IMR-90 (cell line): ENCODE measurements at regions not wholly inside any gene's neighbourhood (a gene's known extent, or its start where the extent isn't known, plus 50 kb on each side); places are given as distances from the start of the nearest gene placed in this dataset.

Source experiments
- ATAC-seq: fragments of 200-7000 bp; cut with Tn5 transposase; 2 replicates; pipeline ENCODE4 v1.9.1; 2020; ENCODE audit warnings: low read depth, mild to moderate bottlenecking, moderate library complexity
- BruUV-seq: library from RNA; stranded (reverse); fragments of 400-500 nt; replicated peaks from 2 replicates; lab custom pipeline; 2021; lab: Mats Ljungman, UMichigan
- CTCF ChIA-PET: fragments of 300-600 bp; formaldehyde crosslinking; extraction: SDS; loops from one replicate; lab custom pipeline; 2021; ENCODE audit warnings: antibody characterized with exemption; lab: Yijun Ruan, JAX
- POLR2A ChIA-PET: fragments of 300-600 bp; sonication (Branson Sonifier 250); formaldehyde crosslinking; loops from one replicate; lab custom pipeline; 2022; ENCODE audit warnings: antibody characterized with exemption; ENCODE audit not compliant: unreplicated experiment; lab: Charles Lee
- DNase-seq: peaks from one replicate; pipeline ENCODE4 v3.0.0; 2013
- H2AFZ ChIP-seq: replicated peaks from 2 replicates; pipeline ENCODE3; 2013; ENCODE audit warnings: low read length, mild to moderate bottlenecking; ENCODE audit not compliant: poor library complexity
- H2AK5ac ChIP-seq: 2 replicates; pipeline ENCODE4 v1.6.1; 2013; ENCODE audit warnings: low read depth, low read length, inconsistent platforms
- H2AK9ac ChIP-seq: replicated peaks from 2 replicates; pipeline ENCODE3; 2013; ENCODE audit warnings: mild to moderate bottlenecking, low read depth, low read length, moderate library complexity; ENCODE audit not compliant: poor library complexity
- H2BK120ac ChIP-seq: 2 replicates; pipeline ENCODE4 v1.6.1; 2013; ENCODE audit warnings: low read depth, low read length, inconsistent platforms
- H2BK15ac ChIP-seq: 3 replicates; pipeline ENCODE4 v1.6.1; 2013; ENCODE audit warnings: low read depth, low read length, inconsistent platforms
- H2BK20ac ChIP-seq: 2 replicates; pipeline ENCODE4 v1.6.1; 2013; ENCODE audit warnings: low read depth, mild to moderate bottlenecking, inconsistent platforms, low read length, moderate library complexity
- H2BK5ac ChIP-seq: 2 replicates; pipeline ENCODE4 v1.6.1; 2013; ENCODE audit warnings: mild to moderate bottlenecking, low read depth, low read length, inconsistent platforms; ENCODE audit not compliant: poor library complexity, severe bottlenecking
- H3K14ac ChIP-seq: replicated peaks from 2 replicates; pipeline ENCODE4 v1.6.1; 2013; ENCODE audit warnings: low read depth, low read length, inconsistent platforms
- H3K18ac ChIP-seq: 2 replicates; pipeline ENCODE4 v1.6.1; 2013; ENCODE audit warnings: low read depth, low read length, control low read depth
- H3K23ac ChIP-seq: 2 replicates; pipeline ENCODE4 v1.6.1; 2013; ENCODE audit warnings: low read depth, low read length, inconsistent platforms
- H3K27ac ChIP-seq: 2 replicates; pipeline ENCODE4 v1.5.1; 2013; ENCODE audit warnings: mild to moderate bottlenecking, control low read depth, low read length; ENCODE audit not compliant: insufficient read depth
- H3K27me3 ChIP-seq: 2 replicates; pipeline ENCODE4 v1.6.1; 2013; ENCODE audit warnings: low read length; ENCODE audit not compliant: control insufficient read depth, insufficient read depth
- H3K36me3 ChIP-seq: 2 replicates; pipeline ENCODE4 v1.6.1; 2013; ENCODE audit warnings: low read length, mixed read lengths; ENCODE audit not compliant: control insufficient read depth, insufficient read depth
- H3K4ac ChIP-seq: 2 replicates; pipeline ENCODE4 v1.6.1; 2013; ENCODE audit warnings: low read depth, low read length, inconsistent platforms
- H3K4me1 ChIP-seq: 2 replicates; pipeline ENCODE4 v1.6.1; 2013; ENCODE audit warnings: low read length, mixed read lengths; ENCODE audit not compliant: control insufficient read depth, insufficient read depth
- H3K4me2 ChIP-seq: 2 replicates; pipeline ENCODE4 v1.6.1; 2013; ENCODE audit warnings: low read depth, mild to moderate bottlenecking, control low read depth, low read length, moderate library complexity
- H3K4me3 ChIP-seq: 2 replicates; pipeline ENCODE4 v1.5.1; 2013; ENCODE audit warnings: low read depth, mild to moderate bottlenecking, control low read depth, low read length, moderate library complexity; ENCODE audit not compliant: insufficient read depth
- H3K56ac ChIP-seq: 2 replicates; pipeline ENCODE4 v1.6.1; 2013; ENCODE audit warnings: low read length, inconsistent platforms; ENCODE audit not compliant: insufficient read depth; ENCODE audit errors: extremely low read depth
- H3K79me1 ChIP-seq, 2 experiments: 2 replicates each; pipeline ENCODE4 v1.6.1; 2013; ENCODE audit warnings: low read length in 2 of 2, inconsistent platforms in 1 of 2, low read depth in 1 of 2
- H3K9ac ChIP-seq: 2 replicates; pipeline ENCODE4 v1.6.1; 2013; ENCODE audit warnings: low read depth, low read length, control low read depth
- H3K9me1 ChIP-seq: 2 replicates; pipeline ENCODE4 v1.6.1; 2013; ENCODE audit warnings: low read length, inconsistent platforms; ENCODE audit not compliant: insufficient read depth
- H3K9me3 ChIP-seq: 2 replicates; pipeline ENCODE4 v1.6.1; 2013; ENCODE audit warnings: low read length; ENCODE audit not compliant: control insufficient read depth, insufficient read depth
- H4K20me1 ChIP-seq: 2 replicates; pipeline ENCODE4 v1.6.1; 2013; ENCODE audit warnings: low read length, inconsistent platforms; ENCODE audit not compliant: insufficient read depth
- H4K5ac ChIP-seq: 2 replicates; pipeline ENCODE4 v1.6.1; 2013; ENCODE audit warnings: mild to moderate bottlenecking, low read depth, low read length, control low read depth
- H4K8ac ChIP-seq, 2 experiments: 2 replicates each; pipeline ENCODE4 v1.6.1; 2013; ENCODE audit warnings: low read depth in 2 of 2, low read length in 2 of 2, control low read depth in 1 of 2, inconsistent platforms in 1 of 2
- H4K91ac ChIP-seq: 2 replicates; pipeline ENCODE4 v1.6.1; 2013; ENCODE audit warnings: low read depth, low read length, inconsistent platforms; ENCODE audit not compliant: insufficient read depth
- CEBPB ChIP-seq: IDR thresholded peaks from 2 replicates; pipeline ENCODE4 v1.6.1; 2012; ENCODE audit warnings: low read depth, low read length, improper control_type of control experiment
- FOS ChIP-seq: fragments of 150-350 bp; IDR thresholded peaks from 2 replicates; pipeline ENCODE4 v1.6.1; 2016; ENCODE audit warnings: low read depth, low read length
- MAZ ChIP-seq: IDR thresholded peaks from 2 replicates; pipeline ENCODE4 v1.6.1; 2012; ENCODE audit warnings: low read depth, mild to moderate bottlenecking, low read length, improper control_type of control experiment, moderate library complexity, borderline replicate concordance
- MXI1 ChIP-seq: IDR thresholded peaks from 2 replicates; pipeline ENCODE4 v1.6.1; 2012; ENCODE audit warnings: low read depth, mild to moderate bottlenecking, low read length, moderate library complexity, borderline replicate concordance
- RAD21 ChIP-seq: IDR thresholded peaks from 2 replicates; pipeline ENCODE4 v1.6.1; 2012; ENCODE audit warnings: low read length, improper control_type of control experiment
- RFX5 ChIP-seq: IDR thresholded peaks from 2 replicates; pipeline ENCODE4 v1.8.0; 2012; ENCODE audit warnings: low read depth, mild to moderate bottlenecking, low read length, moderate library complexity
- WGBS, 2 experiments: methylation state at CpG; one replicate each; pipeline versions ENCODE4 v1.1.5 to v1.1.7; 2013; ENCODE audit warnings: missing lambda C conversion rate in 2 of 2; ENCODE audit not compliant: insufficient read length in 1 of 2; ENCODE audit errors: extremely low coverage in 2 of 2; 5-methylcytosine and 5-hydroxymethylcytosine counted together
- dilution Hi-C: fragments of 300-500 bp; cut with HindIII; formaldehyde crosslinking; loops from one replicate; pipeline ENCODE4 v1.14.3; 2018; ENCODE audit warnings: low sequenced_read_pairs; ENCODE audit not compliant: unreplicated experiment
- in situ Hi-C: fragments of 300-500 bp; cut with MboI; formaldehyde crosslinking; loops from 3 replicates; pipeline ENCODE4 v1.14.3; 2019; ENCODE audit warnings: low sequenced_read_pairs, inconsistent platforms, mixed read lengths
- intact Hi-C: fragments of 100-400 bp; cut with micrococcal nuclease; formaldehyde crosslinking; loops from 2 replicates; pipeline ENCODE4 v1.10.0; 2022

DNA sequence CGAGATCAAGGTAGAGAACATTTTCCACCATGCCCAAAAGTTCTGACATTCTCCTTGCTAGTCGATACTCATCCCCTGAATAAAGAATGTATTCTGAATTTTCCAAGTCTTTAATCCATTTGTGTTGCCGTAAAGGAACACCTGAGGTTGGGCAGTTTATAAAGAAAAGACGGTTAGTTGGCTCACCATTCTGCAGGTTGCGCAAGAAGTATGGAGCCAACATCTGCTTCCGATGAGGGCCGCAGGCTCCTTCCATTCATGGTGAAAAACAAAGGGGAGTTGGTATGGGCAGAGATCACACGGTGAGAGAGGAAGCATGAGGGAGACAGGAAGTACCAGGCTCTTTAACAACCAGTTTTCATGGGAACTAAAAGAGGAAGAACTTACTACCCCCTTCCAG is 121.2 kb downstream of the DCLK3 start:
- Histone ChIP-seq H2AK5ac (no peak overlapping the region), H3K27me3 (peaks cover 2% of the 10 kb centered on the region), H2BK120ac (no peak overlapping the region), H4K5ac (no peak overlapping the region), H2BK5ac (no peak overlapping the region), H4K8ac (no peak overlapping the region), H3K79me1 (no peaks in the 10 kb centered on the region), H3K4me2 (no peak overlapping the region), H3K23ac (no peak overlapping the region), H3K27ac (no peak overlapping the region), H4K20me1 (no peaks in the 10 kb centered on the region), H2AK9ac (no peak overlapping the region), H3K9me3 (no peaks in the 10 kb centered on the region), H3K36me3 (no peaks in the 10 kb centered on the region), H2BK20ac (no peak overlapping the region), H3K9me1 (no peaks in the 10 kb centered on the region), H3K18ac (no peak overlapping the region), H2AFZ (no peak overlapping the region), H3K14ac (no peak overlapping the region), H4K91ac (no peak overlapping the region), H3K4me1 (0 out of 2 replicates have a peak, but pooled peaks cover 1% of the 10 kb centered on the region), H3K4ac (no peak overlapping the region), H2BK15ac (no peak overlapping the region), H3K56ac (no peak overlapping the region), H3K4me3 (no peak overlapping the region), H3K9ac (no peak overlapping the region)
- POLR2A ChIA-PET, result no interaction called here
- DNase-seq (no peak), ATAC-seq (no peak)
- 100% methylated on average over 2 of the region's 8 CpGs; no CpG with 5 or more reads in 1 of the 2 experiments for WGBS, 2 experiments
- CTCF ChIA-PET, result no interaction called here
- in situ Hi-C loops (no loop called here), dilution Hi-C loops (no loop called here), intact Hi-C loops (no loop called here)
- TF ChIP-seq RAD21 (no peak), RFX5 (no peak), MAZ (no peak), CEBPB (peak; percentile 81), MXI1 (no peak), FOS (no peak)
- no TSS peak for BruUV-seq
